Activated CD4-positive, alpha-beta T cell treated with anti-CD3 and anti-CD28 coated beads, Interleukin-10, Interleukin-2, amounts not matched to agents 100 ng/mL and 50 ng/mL, durations not matched to agents 16 hours and 8 hours (primary cell): ENCODE measurements at regions not wholly inside any gene's neighbourhood (a gene's known extent, or its start where the extent isn't known, plus 50 kb on each side); places are given as distances from the start of the nearest gene placed in this dataset.

ENCODE experiments used
- DNase-seq: peaks from one replicate; pipeline ENCODE4 v3.0.0-alpha.2; 2020

- DNase-seq: no peak
Measured at GRCh38 chr22:46092011-46092410, 58.3 kb upstream of the PPARA start.

- DNase-seq: no peak
Measured at GRCh38 chr22:46092670-46093410, 57.5 kb upstream of the PPARA start.

GRCh38 chr22:46093796-46094195 is 56.5 kb upstream of the PPARA start:
- no peak for DNase-seq

- no peak for DNase-seq
Measured at GRCh38 chr22:46094676-46095075, 55.6 kb upstream of the PPARA start.

- DNase-seq: no peak
Measured at GRCh38 chr22:46096051-46096450, 54.3 kb upstream of the PPARA start.

GRCh38 chr22:46096706-46097230 is 53.6 kb upstream of the PPARA start:
- DNase-seq: no peak

GRCh38 chr22:46097268-46097900 is 52.9 kb upstream of the PPARA start:
- no peak for DNase-seq

GRCh38 chr22:46098525-46099475 is 51.5 kb upstream of the PPARA start:
- no peak for DNase-seq

GRCh38 chr22:46099740-46100139 is 50.6 kb upstream of the PPARA start:
- no peak for DNase-seq

- no peak for DNase-seq
Measured at GRCh38 chr22:46100401-46101105, 49.8 kb upstream of the PPARA start.
